Fibroblast of lung (primary cell): ENCODE measurements at regions not wholly inside any gene's neighbourhood (a gene's known extent, or its start where the extent isn't known, plus 50 kb on each side); places are given as distances from the start of the nearest gene placed in this dataset.

Source experiments
- CTCF ChIP-seq, 2 donors: IDR thresholded peaks in 1 of 2; conservative IDR thresholded peaks in 1 of 2; 1 replicate in 1 of 2; 2 replicates in 1 of 2; pipeline ENCODE4 v1.5.1; 2011 to 2012; ENCODE audit warnings: low read length in 2 of 2, control low read depth in 1 of 2, inconsistent platforms in 1 of 2, low read depth in 1 of 2, mild to moderate bottlenecking in 1 of 2
- EZH2 ChIP-seq: IDR thresholded peaks from 2 replicates; pipeline ENCODE4 v1.5.1; 2012; ENCODE audit warnings: low read length, control low read depth, mild to moderate bottlenecking; ENCODE audit errors: missing control alignments

- TF ChIP-seq CTCF (conservative IDR thresholded peaks at IDR 0.05 in 1 of 2, IDR thresholded peaks at IDR 0.05 in 1 of 2; ENCODE audit: low read depth in 1 of 2, low read length in 2 of 2) (no peak), EZH2 (no peak)
Measured at GRCh38 chr22:25483931-25484330, 80.5 kb upstream of the GRK3 start.
